ENCODE measurements at regions not wholly inside any gene's neighbourhood (a gene's known extent, or its start where the extent isn't known, plus 50 kb on each side); places are given as distances from the start of the nearest gene placed in this dataset.

- H3K4me3 Mint-ChIP-seq: no peak overlapping the region
- Histone ChIP-seq H3K27me3 (ENCODE audit: control insufficient read depth in 1 of 2, insufficient read depth in 2 of 2, low read length in 2 of 2) (no peaks in the 10 kb centered on the region), H3K4me3 (ENCODE audit: low read length) (no peak overlapping the region), H3K9me3 (ENCODE audit: control insufficient read depth in 1 of 2, insufficient read depth in 1 of 2, low read length in 2 of 2) (peaks cover 0 to 13% of the 10 kb centered on the region in 2 experiments), H3K4me1 (ENCODE audit: insufficient read depth, low read length) (no peaks in the 10 kb centered on the region), H3K36me3 (ENCODE audit: insufficient read depth, low read length) (no peaks in the 10 kb centered on the region), H3K27ac (ENCODE audit: low read depth in 1 of 2, low read length in 2 of 2) (no peak overlapping the region)
- H3K27ac Mint-ChIP-seq: no peak overlapping the region
- H3K9me3 Mint-ChIP-seq: peaks cover 2% of the 10 kb centered on the region
- DNase-seq (no peak), ATAC-seq (ENCODE audit: poor library complexity) (no peak)
- intact Hi-C loops (cut with DNase I, micrococcal nuclease): no loop called here
- ChIA-PET CTCF (no interaction called here), POLR2A (no interaction called here)
- TF ChIP-seq, protein P1, sequence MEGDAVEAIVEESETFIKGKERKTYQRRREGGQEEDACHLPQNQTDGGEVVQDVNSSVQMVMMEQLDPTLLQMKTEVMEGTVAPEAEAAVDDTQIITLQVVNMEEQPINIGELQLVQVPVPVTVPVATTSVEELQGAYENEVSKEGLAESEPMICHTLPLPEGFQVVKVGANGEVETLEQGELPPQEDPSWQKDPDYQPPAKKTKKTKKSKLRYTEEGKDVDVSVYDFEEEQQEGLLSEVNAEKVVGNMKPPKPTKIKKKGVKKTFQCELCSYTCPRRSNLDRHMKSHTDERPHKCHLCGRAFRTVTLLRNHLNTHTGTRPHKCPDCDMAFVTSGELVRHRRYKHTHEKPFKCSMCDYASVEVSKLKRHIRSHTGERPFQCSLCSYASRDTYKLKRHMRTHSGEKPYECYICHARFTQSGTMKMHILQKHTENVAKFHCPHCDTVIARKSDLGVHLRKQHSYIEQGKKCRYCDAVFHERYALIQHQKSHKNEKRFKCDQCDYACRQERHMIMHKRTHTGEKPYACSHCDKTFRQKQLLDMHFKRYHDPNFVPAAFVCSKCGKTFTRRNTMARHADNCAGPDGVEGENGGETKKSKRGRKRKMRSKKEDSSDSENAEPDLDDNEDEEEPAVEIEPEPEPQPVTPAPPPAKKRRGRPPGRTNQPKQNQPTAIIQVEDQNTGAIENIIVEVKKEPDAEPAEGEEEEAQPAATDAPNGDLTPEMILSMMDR (IDR thresholded peaks at IDR 0.05): no peak
- H3K4me1 Mint-ChIP-seq (ENCODE audit: low read depth): no peaks in the 10 kb centered on the region
- H3K27me3 Mint-ChIP-seq: no peaks in the 10 kb centered on the region
- H3K36me3 Mint-ChIP-seq (ENCODE audit: low read depth): no peaks in the 10 kb centered on the region
Measured at GRCh38 chr2:3134026-3134571, 243.5 kb downstream of the EIPR1 start.

GRCh38 chr2:3132966-3133365 lies 244.7 kb downstream of the EIPR1 start:
- Mint-ChIP-seq H3K27ac (no peak overlapping the region), H3K36me3 (ENCODE audit: low read depth) (no peaks in the 10 kb centered on the region), H3K27me3 (no peaks in the 10 kb centered on the region), H3K4me1 (ENCODE audit: low read depth) (no peaks in the 10 kb centered on the region), H3K4me3 (no peak overlapping the region), H3K9me3 (peaks cover 2% of the 10 kb centered on the region)
- ATAC-seq (ENCODE audit: poor library complexity): no peak
- no peak overlapping the region for H3K4me3 ChIP-seq (ENCODE audit: low read length)
- intact Hi-C loops (cut with DNase I, micrococcal nuclease): no loop called here
- CTCF ChIA-PET: no interaction called here
- peaks cover 2% of the 10 kb centered on the region for H3K4me1 ChIP-seq (ENCODE audit: insufficient read depth, low read length)
- H3K27ac ChIP-seq (ENCODE audit: low read depth in 1 of 2, low read length in 2 of 2): no peak overlapping the region
- TF ChIP-seq, protein P1 (IDR thresholded peaks at IDR 0.05): no peak
- peaks cover 0 to 13% of the 10 kb centered on the region in 2 experiments for H3K9me3 ChIP-seq (ENCODE audit: control insufficient read depth in 1 of 2, insufficient read depth in 1 of 2, low read length in 2 of 2)
- no peak for DNase-seq
- H3K27me3 ChIP-seq (ENCODE audit: control insufficient read depth in 1 of 2, insufficient read depth in 2 of 2, low read length in 2 of 2): no peaks in the 10 kb centered on the region
- no peaks in the 10 kb centered on the region for H3K36me3 ChIP-seq (ENCODE audit: insufficient read depth, low read length)
- POLR2A ChIA-PET: no interaction called here

GRCh38 chr2:3132466-3132865 lies 245.2 kb downstream of the EIPR1 start:
- DNase-seq: no peak
- peaks cover under 1% of the 10 kb centered on the region for H3K4me1 Mint-ChIP-seq (ENCODE audit: low read depth)
- peaks cover 4% of the 10 kb centered on the region for H3K4me1 ChIP-seq (ENCODE audit: insufficient read depth, low read length)

More at GRCh38 chr2:3132466-3132865, 245.2 kb downstream of the EIPR1 start:
- H3K4me3 Mint-ChIP-seq: no peak overlapping the region
- no peak overlapping the region for H3K27ac Mint-ChIP-seq
- H3K4me3 ChIP-seq (ENCODE audit: low read length): no peak overlapping the region
- no peaks in the 10 kb centered on the region for H3K27me3 ChIP-seq (ENCODE audit: control insufficient read depth in 1 of 2, insufficient read depth in 2 of 2, low read length in 2 of 2)
- H3K9me3 ChIP-seq (ENCODE audit: control insufficient read depth in 1 of 2, insufficient read depth in 1 of 2, low read length in 2 of 2): peaks cover 0 to 10% of the 10 kb centered on the region in 2 experiments
- ChIA-PET POLR2A (no interaction called here), CTCF (no interaction called here)
- TF ChIP-seq, protein P1 (IDR thresholded peaks at IDR 0.05): no peak
- no peaks in the 10 kb centered on the region for H3K36me3 ChIP-seq (ENCODE audit: insufficient read depth, low read length)
- H3K27ac ChIP-seq (ENCODE audit: low read depth in 1 of 2, low read length in 2 of 2): no peak overlapping the region
- H3K27me3 Mint-ChIP-seq: no peaks in the 10 kb centered on the region
- peaks cover 2% of the 10 kb centered on the region for H3K9me3 Mint-ChIP-seq
- intact Hi-C loops (cut with DNase I, micrococcal nuclease): no loop called here
- no peak for ATAC-seq (ENCODE audit: poor library complexity)
- H3K36me3 Mint-ChIP-seq (ENCODE audit: low read depth): no peaks in the 10 kb centered on the region

Data from CD4-positive, alpha-beta T cell (primary cell).